Stimulated activated CD4-positive, alpha-beta T cell treated with anti-CD3 and anti-CD28 coated beads, TNF-alpha, amount 100 ng/mL, for 4 hours (primary cell): ENCODE measurements at regions not wholly inside any gene's neighbourhood (a gene's known extent, or its start where the extent isn't known, plus 50 kb on each side); places are given as distances from the start of the nearest gene placed in this dataset.
A peak's percentile ranks its signal among the peaks of the same experiment; 100 is the strongest.
"Not testable (repeated sequence)": the region's sequence is repeated elsewhere in the genome, so short reads cannot be mapped to it uniquely, and the experiment has no call there.

Source experiments
- DNase-seq, 3 experiments: peaks; one replicate each; pipeline ENCODE4 v3.0.0-alpha.2; 2020; ENCODE audit warnings: low read depth in 3 of 3

DNA sequence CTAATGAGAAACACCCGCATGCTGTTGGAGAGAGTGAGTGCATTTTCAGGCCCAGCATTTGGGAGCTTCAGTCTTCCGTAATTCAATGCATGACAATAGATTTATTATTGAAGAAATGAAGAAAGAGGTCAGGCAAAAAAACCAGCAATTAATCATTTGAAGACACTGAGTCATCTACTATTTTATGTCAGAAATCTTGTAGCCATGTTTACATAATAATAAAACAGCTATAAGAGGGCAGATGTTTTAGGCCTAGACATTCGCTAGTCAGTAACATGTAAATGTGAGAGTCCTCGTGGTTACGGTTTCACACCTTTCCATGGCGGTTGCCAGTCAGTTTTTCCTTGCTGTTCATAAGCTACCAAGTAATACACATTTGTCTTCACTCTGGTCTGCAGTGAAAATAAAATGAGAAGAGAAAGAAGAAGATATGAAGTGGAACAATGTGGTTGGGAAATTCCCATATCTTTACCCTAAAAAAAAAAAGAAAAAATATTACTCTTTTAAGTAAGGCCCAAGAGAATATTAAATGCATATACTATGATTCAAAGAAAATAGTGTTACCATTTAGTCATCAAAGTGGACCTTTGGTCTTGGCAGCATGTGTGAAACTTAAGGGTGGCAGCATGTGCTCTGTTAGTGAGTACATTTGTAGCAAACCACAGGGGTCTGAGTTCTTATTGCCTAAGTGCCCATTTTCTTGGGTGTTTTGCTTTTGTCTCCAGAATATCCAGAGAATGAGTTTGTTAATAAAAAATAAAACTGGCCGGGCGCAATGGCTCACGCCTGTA, 140.5 kb upstream of the TBL1XR1 start:
- DNase-seq = peak in 2 of 3 experiments; percentile 41 to 42

DNA sequence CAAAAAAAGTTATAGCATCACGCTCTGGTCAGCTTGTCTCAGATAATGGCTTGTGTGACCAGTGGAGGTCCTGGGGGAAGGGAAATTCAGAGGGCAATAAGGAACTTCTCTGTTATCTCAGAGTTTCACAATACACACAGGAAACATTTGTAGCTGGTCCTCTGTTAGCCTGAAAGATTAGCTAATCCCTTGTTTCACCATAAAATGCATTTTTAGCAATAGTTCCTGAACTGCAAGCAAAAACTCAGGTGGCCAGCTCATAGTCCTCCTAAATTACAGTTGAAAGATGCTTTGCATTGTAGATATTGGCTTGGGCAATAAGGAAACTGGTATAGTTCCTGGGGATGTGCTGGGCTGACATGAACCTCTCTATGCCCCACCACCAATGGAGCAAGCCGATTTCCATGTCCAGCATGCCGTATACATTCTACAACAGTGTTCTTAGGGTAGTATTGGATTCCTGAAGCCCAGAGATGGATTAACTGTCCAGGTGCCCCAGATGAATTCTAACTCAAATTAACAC, 141.5 kb upstream of the TBL1XR1 start:
- DNase-seq = no peak

DNA sequence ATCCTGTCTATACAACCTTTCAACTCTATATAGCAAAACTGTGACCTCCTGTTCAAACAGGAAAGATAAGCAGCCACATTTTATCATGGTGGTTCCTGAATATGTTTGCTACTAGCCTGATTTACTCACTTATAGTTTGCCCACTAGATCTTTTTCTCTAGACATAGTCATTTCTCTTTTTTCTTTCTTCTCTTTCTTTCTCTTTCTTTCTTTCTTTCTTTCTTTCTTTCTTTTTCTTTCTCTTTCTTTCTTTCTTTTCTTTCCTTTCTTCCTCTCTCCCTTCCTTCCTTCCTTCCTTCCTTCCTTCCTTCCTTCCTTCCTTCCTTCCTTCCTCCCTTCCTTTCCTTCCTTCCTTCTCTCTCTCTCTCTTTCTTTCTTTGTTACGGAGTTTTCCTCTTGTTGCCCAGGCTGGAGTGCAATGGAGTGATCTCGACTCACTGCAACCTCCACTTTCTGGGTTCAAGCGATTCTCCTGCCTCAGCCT, 142.0 kb upstream of the TBL1XR1 start:
- not testable (repeated sequence) for DNase-seq

DNA sequence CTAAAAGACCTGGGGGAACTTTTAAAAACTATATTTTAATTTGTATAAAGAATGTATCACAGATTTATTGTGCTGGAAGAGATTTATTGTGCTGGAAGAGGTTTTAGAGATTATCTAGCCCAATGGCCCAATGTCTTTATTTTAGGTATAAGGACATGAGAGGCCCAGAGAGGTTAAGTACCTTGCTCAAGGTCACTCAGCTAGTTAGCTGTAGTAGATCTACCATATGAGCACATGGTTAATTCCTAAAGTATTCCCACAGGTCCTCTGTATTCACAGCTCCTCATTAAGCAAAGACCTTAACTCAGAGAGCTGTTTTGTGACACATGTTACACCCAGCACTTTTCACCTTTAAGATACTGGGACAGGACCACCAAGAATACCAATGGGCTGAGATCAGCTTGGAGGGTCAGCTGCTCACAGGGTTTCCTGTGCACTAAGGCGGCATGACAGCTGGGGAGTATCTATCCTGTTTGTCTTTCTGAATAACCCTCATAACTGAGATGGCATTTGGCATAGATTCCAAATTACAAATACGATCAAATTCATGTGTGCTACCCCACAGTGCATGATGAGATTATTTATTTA, 143.1 kb upstream of the TBL1XR1 start:
- DNase-seq = no peak

DNA sequence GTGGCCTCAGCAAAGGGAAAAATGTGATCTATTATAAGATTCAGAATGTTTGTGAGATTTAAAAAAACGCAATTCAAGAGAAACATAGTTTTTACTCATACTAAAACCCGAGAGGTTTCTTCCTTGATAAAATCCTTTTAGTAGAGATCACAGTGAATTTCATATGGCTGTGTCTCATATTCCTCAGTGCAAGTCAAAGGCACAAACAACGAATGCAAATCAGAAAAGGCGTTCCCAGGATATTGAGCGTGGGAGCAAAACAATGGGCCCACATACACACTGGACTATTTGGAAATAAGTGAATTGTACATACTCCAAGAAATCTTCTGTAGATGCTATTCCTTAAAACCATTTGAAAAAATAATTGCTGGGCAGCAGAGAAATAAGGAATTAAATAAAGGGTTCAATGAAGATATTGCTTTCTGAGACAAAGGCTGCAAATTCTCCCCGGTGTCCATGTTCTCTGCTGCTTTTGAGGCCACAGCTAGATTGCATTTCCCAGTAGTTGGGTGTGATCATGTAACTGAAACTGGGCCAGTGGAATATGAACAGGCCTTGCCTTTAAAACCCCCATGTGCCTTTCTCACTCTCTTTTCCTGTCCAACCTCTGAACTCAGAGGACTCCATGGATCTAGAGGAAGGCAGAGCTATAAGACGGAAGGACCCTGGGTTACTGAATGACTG, 144.6 kb upstream of the TBL1XR1 start:
- no peak for DNase-seq

DNA sequence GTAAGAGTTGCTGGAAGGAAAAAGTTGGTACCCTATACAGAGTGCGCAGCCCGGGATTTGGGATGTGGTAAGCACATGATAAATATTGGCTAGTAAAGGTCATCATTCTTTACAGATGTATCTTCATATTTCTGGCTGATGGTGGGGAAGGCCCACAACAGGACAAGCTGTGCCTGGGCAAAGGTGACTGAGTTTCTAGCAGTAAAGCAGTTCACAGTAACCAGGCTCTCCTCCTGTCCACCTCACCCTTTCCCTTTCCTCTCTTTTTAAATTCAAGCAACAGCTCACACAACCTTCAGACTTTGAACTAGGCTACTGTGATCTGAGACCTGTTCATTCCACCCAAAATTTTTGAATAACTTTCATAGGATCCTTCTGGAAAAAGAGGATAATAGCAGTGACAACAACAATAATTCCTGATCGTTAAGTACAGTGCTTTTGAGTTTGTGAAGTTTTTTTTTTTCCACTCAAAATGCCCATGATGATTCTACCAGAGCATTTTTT, 145.9 kb upstream of the TBL1XR1 start:
- no peak for DNase-seq

DNA sequence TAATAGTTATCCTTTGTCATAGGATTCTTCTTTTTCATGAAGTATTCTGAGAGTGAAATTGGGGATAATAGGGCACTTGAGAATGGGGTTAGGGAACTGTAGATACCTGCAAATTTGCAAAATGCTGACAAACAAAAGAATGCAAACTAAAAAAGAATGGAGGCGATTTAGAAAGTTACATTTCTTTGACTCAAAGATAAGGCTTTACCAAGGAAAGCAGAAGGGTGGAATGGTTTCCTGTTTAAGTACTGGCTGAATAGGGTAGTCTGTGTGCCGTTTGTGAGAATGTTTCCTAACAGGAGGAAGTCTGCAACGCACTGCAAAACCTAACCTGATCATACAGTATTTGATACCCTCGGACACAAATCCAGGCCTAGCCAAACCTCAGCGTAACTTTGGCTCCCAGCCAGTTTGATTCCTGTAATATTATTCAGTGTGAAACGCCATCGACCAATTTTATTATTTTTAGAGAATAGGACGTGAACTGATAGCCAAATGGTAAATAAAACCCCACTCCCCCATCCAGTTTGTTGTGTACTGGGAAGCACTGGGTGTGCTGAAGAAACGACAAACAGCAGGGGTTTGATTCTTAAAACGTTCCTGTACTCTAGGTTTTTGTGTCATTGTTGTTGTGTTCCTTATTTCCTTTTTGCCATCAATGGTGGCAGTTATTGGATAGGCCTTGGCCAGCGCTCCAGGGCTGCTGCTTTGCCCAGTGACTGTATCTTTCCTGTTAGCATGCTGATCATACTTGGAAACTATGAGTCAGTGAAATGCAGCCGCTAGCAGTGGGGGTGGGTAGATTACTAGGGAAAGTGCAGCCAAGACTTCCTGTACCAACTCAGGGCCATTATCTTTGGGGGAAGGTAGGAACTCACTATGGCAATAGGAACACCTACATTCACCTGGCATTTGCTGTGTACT, 148.0 kb upstream of the TBL1XR1 start:
- DNase-seq = peak; percentile 34 to 56 (median 50)

DNA sequence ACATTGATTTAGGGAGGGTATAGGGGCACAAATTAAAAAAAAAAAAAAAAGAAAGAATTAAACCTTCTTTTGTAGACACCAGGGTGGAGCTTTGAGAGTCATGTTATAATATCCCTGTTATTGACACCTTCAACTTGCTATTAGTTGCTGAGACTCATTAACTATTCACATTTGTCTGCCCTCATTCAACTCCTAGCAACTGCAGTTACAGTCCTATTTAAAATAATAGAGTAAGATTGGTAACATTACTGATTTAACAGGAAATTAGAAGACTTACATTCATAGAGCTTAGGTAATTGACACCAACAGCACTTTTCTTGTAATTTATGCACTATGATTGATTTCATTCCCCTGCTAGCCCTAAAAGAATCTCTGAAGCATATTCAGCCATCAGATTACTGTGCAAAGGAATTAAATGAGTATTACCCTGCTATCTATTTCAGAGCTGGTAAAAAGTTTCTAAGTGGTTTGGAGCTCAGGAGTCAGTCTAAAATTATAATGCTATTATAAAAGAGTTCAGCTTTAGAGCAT, 148.8 kb upstream of the TBL1XR1 start:
- DNase-seq = no peak

DNA sequence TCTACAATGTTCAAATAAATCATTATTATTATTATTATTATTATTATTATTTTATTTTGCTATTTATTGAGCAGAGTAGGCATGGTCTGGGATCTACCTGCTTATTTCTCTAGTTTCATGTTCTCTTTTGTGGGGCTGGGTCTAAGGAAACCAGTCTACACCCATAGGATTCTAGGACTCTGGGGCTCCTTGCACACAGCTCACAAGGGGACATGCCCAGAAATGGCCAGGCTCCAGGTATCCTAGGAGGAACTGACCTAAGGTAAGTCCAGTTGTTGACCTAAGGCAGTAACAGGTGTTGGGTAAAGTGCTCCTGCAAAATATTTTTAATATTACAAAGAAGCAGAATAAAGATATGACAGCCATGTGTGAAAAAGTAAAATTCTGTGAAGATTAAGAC, 149.6 kb upstream of the TBL1XR1 start:
- DNase-seq = no peak

DNA sequence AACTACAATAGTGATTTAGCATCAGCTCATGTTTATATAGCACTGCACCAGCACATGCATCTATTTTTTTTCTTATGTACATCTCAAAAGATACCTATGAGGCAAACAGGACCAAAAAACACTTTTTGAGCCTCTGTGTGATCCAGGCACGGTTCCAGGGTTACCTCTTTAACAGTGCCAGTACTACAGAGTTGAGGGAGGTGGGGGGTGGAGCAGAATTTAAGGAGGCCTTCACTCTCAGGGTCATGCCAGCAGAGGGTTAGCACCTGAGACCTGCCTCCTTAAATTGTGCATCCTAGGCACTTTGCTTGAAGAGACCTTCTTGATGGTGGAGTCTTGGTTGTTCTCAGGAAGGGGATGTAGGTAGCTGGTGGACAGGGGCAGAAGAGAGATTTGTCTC, 150.3 kb upstream of the TBL1XR1 start:
- no peak for DNase-seq

DNA sequence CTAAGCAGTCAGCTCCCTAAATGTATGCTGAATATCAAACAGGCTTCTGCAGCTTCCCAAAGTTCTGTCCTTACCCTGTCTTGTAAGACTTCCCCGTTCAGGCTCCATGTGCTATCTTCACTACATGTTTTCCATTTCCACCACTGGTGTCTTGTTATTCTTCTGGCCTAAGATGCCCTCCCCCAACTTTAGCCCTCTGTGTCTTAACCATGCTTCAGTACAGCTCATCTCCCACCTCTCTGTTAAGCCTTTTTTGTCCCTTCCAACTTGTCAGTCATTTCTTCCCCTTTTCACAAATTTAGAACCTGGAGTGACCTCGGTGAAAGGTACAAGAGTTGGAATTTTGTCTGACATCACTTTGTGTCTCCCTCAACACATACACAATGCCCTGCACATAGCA, 151.7 kb upstream of the TBL1XR1 start:
- no peak for DNase-seq

DNA sequence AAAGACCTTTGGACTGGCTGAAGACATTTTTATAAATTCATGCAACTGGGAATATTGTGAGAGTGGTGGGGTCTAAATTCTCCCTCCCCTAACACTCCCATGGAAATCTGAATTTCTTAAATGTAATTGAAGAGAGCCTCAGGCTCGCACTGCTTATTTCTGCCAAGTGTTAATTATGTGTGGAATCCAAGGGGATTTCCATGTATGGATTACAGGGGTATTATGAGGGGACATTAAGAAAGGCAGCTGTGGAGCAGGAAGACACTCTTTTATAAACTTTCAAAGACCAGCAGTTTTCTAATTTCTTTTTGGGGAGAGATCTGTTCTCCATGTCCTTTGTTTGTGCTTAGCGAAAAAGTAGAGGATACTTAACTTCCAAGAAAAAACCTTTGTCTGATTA, 152.1 kb upstream of the TBL1XR1 start:
- DNase-seq = no peak

DNA sequence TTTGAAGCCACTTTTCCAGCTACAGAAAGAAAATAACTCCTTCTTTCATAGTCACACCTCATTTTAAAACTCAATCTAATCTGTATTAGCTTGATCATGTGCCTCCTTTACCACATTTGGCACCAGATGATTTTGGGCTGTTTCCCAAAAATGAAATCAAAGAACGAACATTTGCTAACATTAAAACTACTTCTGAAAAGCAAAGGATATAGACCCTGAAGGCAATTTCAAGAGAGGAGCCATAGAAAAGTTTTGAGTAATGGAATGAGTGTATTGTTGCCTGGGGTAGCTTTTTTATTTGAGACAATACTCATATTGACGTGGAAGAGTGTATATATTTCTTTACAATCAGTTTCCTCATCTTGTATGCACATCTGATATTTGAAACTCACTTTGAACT, 152.8 kb upstream of the TBL1XR1 start:
- no peak for DNase-seq

DNA sequence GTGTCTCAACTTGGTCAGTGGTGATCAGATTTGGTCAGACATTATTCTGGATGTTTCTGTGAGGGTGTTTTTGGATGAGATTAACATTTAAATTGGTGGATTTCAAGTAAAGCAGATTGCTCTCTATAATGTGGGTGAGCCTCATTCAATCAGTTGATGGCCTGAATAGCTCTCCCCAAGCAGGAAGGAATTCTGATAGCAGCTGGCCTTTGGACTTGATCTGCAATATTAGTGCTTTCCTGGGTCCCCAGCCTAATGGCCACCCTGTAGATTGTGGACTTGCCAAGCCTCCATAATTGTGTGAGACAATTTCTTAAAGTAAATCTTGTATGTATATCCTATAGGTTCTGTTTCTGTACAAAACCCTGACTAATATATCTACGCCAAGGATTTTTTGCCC, 153.9 kb upstream of the TBL1XR1 start:
- DNase-seq = no peak

DNA sequence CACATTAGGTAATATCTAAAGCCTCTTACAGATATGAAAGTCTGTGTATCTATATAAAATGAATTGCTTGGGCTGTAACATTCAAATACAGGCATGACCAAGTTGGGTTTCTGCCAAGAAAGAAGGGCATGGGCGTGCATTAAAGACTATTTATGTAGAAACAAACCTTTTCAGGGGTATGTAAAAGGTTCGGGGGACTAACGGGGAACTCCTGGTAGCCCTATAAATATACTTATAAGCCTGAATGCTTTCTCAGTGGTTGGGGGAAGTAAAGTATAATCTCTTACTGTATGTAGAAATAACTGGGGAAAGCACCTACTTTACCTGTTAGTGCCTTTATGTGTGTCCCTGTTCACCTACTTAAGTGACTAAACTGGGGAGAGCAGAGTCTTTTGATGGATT, 154.5 kb upstream of the TBL1XR1 start:
- DNase-seq = no peak

DNA sequence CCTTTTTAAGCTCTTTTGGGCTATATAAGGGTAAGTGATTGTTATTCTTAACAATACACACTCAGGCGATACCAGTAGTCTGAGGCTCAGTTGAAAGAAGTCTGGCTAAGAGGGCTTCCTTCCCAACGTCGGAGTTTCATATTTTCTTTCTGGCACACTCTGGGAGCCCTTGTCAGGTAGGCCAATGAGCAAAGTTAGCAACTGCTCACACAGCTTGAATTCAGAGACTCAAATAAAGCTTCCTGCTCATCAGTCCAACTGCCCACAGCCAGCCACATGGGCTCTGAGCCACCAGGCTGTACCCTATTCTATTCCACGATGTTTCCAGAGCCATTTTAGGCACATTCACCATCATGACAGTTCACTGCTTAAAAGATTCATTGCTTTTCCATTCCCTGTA, 155.1 kb upstream of the TBL1XR1 start:
- DNase-seq = no peak

DNA sequence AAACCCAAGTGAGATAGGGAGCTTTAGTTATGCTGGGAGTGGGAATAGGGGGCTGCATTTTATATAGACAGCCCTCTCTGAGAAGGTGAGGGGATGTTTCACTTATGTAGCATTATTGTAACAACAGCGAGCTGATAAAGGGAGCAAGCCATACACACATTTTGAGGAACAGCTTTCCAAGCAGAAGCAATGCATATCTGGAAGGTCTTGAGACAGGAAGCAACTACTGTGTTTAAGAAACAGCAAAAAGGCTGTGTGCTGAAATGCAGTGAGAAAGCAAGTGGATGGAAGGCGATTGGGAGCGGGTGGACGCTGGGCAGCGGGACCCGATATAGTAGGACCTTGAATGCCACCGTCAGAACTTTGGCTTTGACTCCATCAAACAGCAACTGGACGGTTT, 155.9 kb upstream of the TBL1XR1 start:
- DNase-seq = no peak

DNA sequence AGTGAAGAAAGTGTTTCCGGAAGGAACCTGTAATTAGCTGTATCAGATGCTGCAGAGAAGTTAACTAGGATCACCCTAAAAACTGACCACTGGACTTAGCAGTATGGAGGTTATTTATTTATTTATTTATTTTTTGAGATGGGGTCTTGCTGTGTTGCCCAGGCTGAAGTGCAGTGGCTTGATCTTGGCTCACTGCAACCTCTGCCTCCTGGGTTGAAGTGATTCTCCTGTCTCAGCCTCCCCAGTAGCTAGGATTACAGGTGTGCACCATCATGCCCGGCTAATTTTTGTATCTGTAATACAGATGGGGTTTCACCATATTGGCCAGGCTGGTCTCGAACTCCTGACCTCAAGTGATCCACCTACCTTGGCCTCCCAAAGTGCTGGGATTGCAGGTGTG, 156.6 kb upstream of the TBL1XR1 start:
- DNase-seq = not testable (repeated sequence)

DNA sequence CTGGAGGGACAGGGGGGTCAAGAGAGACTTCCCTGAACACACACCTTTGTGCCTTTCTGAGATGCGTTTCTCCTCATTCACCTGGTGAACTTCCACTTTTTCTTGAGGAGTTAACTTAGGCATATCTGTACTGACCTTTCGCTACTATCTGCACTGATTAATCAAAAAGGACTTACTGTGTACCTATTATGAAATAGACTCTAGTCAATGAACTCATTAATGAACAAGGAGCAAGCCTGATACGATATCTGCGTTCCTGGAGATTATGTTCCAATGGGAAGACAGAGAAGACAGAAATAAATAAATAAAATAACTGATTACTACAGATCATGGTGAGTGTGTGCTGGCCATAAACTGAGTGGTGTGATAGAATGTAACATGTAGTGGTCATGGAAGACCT, 157.2 kb upstream of the TBL1XR1 start:
- no peak for DNase-seq

DNA sequence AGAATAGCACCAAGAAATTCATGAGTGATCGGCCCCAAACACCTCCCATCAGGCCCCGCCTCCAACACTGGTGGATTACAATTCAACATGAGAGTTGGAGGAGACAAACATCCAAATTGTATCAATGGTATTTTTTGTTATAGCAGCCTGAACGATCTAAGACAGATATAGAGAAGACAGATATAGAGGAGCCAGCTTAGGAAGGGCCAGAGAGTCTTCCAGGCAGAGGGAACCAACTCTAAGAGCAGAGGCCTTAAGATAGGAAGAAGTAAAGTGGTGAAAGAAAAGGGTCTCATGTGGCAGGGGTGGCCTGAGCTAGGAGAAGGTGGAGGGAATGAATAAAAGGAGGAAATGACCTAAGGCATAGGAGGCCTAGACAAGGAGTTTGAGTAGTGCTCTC, 158.8 kb upstream of the TBL1XR1 start:
- DNase-seq = no peak

DNA sequence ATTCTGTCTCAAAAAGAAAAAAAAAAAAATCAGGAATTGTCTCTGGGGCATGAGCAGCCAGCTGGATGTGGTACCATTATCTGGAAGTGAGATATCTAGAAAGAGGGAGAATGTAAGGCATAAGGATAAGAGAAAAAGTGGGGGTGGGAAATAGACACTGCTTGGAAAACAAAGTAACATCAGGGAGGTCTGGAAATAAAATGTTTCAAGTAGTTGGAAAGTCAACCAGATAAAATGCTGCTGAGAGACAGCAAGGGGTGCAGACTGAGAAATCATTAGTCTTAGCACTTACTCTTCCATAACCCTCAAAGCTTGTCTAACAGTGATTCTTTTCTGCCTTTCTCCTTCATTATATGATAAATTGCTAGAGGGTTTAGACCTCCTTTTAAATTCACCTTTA, 159.7 kb upstream of the TBL1XR1 start:
- DNase-seq = no peak
